ENCODE measurements at regions not wholly inside any gene's neighbourhood (a gene's known extent, or its start where the extent isn't known, plus 50 kb on each side); places are given as distances from the start of the nearest gene placed in this dataset.

- no peak for TF ChIP-seq CTCF (IDR thresholded peaks at IDR 0.05; ENCODE audit: low read depth, low read length, missing control alignments)
- no peaks in the 10 kb centered on the region for H3K27me3 ChIP-seq (replicated peaks)
- DNase-seq = no peak
- H3K36me3 ChIP-seq (replicated peaks) = no peaks in the 10 kb centered on the region
- H3K4me3 ChIP-seq (ENCODE audit: low read depth, low read length) = no peak overlapping the region
- H3K27ac ChIP-seq = no peak overlapping the region
- in situ Hi-C loops (cut with HindIII; ENCODE audit: low pct_ligation_motif_present, low sequenced_read_pairs) = no loop called here
Observed at GRCh38 chr13:83197316-83197715, 685.0 kb downstream of the SLITRK1 start.

GRCh38 chr13:83190020-83190419 is 692.3 kb downstream of the SLITRK1 start:
- Histone ChIP-seq H3K27ac (no peak overlapping the region), H3K27me3 (replicated peaks) (no peaks in the 10 kb centered on the region), H3K36me3 (replicated peaks) (no peaks in the 10 kb centered on the region), H3K4me3 (ENCODE audit: low read depth, low read length) (no peak overlapping the region)
- TF ChIP-seq CTCF (IDR thresholded peaks at IDR 0.05; ENCODE audit: low read depth, low read length, missing control alignments) = no peak
- in situ Hi-C loops (cut with HindIII; ENCODE audit: low pct_ligation_motif_present, low sequenced_read_pairs) = no loop called here
- no peak for DNase-seq

GRCh38 chr13:83184819-83185218 is 697.5 kb downstream of the SLITRK1 start:
- DNase-seq = no peak
- no peaks in the 10 kb centered on the region for H3K36me3 ChIP-seq (replicated peaks)
- TF ChIP-seq CTCF (IDR thresholded peaks at IDR 0.05; ENCODE audit: low read depth, low read length, missing control alignments) = no peak
- H3K4me3 ChIP-seq (ENCODE audit: low read depth, low read length) = no peak overlapping the region
- no peaks in the 10 kb centered on the region for H3K27me3 ChIP-seq (replicated peaks)
- in situ Hi-C loops (cut with HindIII; ENCODE audit: low pct_ligation_motif_present, low sequenced_read_pairs) = no loop called here
- no peak overlapping the region for H3K27ac ChIP-seq

- Histone ChIP-seq H3K27me3 (replicated peaks) (no peaks in the 10 kb centered on the region), H3K27ac (no peak overlapping the region), H3K4me3 (ENCODE audit: low read depth, low read length) (no peak overlapping the region), H3K36me3 (replicated peaks) (no peaks in the 10 kb centered on the region)
- DNase-seq = no peak
- in situ Hi-C loops (cut with HindIII; ENCODE audit: low pct_ligation_motif_present, low sequenced_read_pairs) = no loop called here
- no peak for TF ChIP-seq CTCF (IDR thresholded peaks at IDR 0.05; ENCODE audit: low read depth, low read length, missing control alignments)
Observed at GRCh38 chr13:83184150-83184475, 698.2 kb downstream of the SLITRK1 start.

GRCh38 chr13:83183439-83184149 is 698.7 kb downstream of the SLITRK1 start:
- no peaks in the 10 kb centered on the region for H3K27me3 ChIP-seq (replicated peaks)
- no peak overlapping the region for H3K27ac ChIP-seq
- no peak for TF ChIP-seq CTCF (IDR thresholded peaks at IDR 0.05; ENCODE audit: low read depth, low read length, missing control alignments)
- no peaks in the 10 kb centered on the region for H3K36me3 ChIP-seq (replicated peaks)
- no peak for DNase-seq
- no peak overlapping the region for H3K4me3 ChIP-seq (ENCODE audit: low read depth, low read length)
- in situ Hi-C loops (cut with HindIII; ENCODE audit: low pct_ligation_motif_present, low sequenced_read_pairs) = no loop called here

- in situ Hi-C loops (cut with HindIII; ENCODE audit: low pct_ligation_motif_present, low sequenced_read_pairs) = no loop called here
- TF ChIP-seq CTCF (IDR thresholded peaks at IDR 0.05; ENCODE audit: low read depth, low read length, missing control alignments) = no peak
- no peak overlapping the region for H3K4me3 ChIP-seq (ENCODE audit: low read depth, low read length)
Observed at GRCh38 chr13:83182845-83183244, 699.4 kb downstream of the SLITRK1 start.

More at GRCh38 chr13:83182845-83183244, 699.4 kb downstream of the SLITRK1 start:
- Histone ChIP-seq H3K36me3 (replicated peaks) (no peaks in the 10 kb centered on the region), H3K27me3 (replicated peaks) (no peaks in the 10 kb centered on the region), H3K27ac (no peak overlapping the region)
- no peak for DNase-seq
